HCT116 (cell line): ENCODE measurements at regions not wholly inside any gene's neighbourhood (a gene's known extent, or its start where the extent isn't known, plus 50 kb on each side); places are given as distances from the start of the nearest gene placed in this dataset.

ENCODE experiments used
- ATAC-seq: fragments of 200-7000 bp; cut with Tn5 transposase; 2 replicates; pipeline ENCODE4 v1.9.1; 2020; ENCODE audit warnings: mild to moderate bottlenecking, moderate library complexity
- BruUV-seq: library from RNA; stranded (reverse); fragments of 400-500 nt; replicated peaks from 2 replicates; lab custom pipeline; 2021; lab: Mats Ljungman, UMichigan
- CTCF ChIA-PET: fragments of 300-600 bp; sonication (Branson Sonifier 250); formaldehyde crosslinking; loops from one replicate; lab custom pipeline; 2021; ENCODE audit warnings: antibody characterized with exemption; lab: Charles Lee
- POLR2A ChIA-PET: fragments of 300-600, 350-600 bp; sonication (Branson Sonifier 250); formaldehyde crosslinking; loops from one replicate; lab custom pipeline; 2021; ENCODE audit warnings: antibody characterized with exemption; lab: Charles Lee
- RAD21 ChIA-PET, 2 experiments: fragments of 300-600 bp; sonication (Branson Sonifier 250); formaldehyde crosslinking; loops; one replicate each; lab custom pipeline; 2023; ENCODE audit warnings: low total read pairs in 2 of 2; ENCODE audit not compliant: uncharacterized antibody in 2 of 2, unreplicated experiment in 2 of 2, low non-redundant PET in 1 of 2; lab: Charles Lee
- DNase-seq: peaks from one replicate; pipeline ENCODE4 v3.0.0-alpha.2; 2010; ENCODE audit warnings: low read depth, low spot score
- H2AFZ ChIP-seq: fragments of 200-600 bp; shearing (Covaris generic), sonication (generic); 2 replicates; pipeline ENCODE4 v1.6.1; 2017; ENCODE audit warnings: low read depth, mixed run types, mixed read lengths, antibody characterized with exemption, low read length; ENCODE audit not compliant: poor library complexity, severe bottlenecking
- H3K27ac ChIP-seq: 2 replicates; pipeline ENCODE4 v1.5.1; 2012; ENCODE audit warnings: low read depth, low read length
- H3K27me3 ChIP-seq: fragments of 200-600 bp; sonication (generic); 2 replicates; pipeline ENCODE4 v1.6.1; 2016; ENCODE audit warnings: mixed run types, low read length, mixed read lengths; ENCODE audit not compliant: insufficient read depth
- H3K36me3 ChIP-seq, 2 experiments: fragments of 200-500 bp in 1 of 2; fragments of 200-600 bp in 1 of 2; sonication (Bioruptor generic) in 1 of 2; sonication (generic) in 1 of 2; 2 replicates each; pipeline versions ENCODE4 v1.5.1 to v1.6.1; 2014 to 2016; ENCODE audit warnings: low read length in 2 of 2, inconsistent platforms in 1 of 2, mixed read lengths in 1 of 2, mixed run types in 1 of 2; ENCODE audit not compliant: insufficient read depth in 2 of 2, control insufficient read depth in 1 of 2
- H3K4me1 ChIP-seq, 2 experiments: fragments of 200-600 bp in 1 of 2; sonication (generic) in 1 of 2; 2 replicates each; pipeline versions ENCODE4 v1.5.1 to v1.6.1; 2012 to 2017; ENCODE audit warnings: low read length in 2 of 2, inconsistent platforms in 1 of 2, mild to moderate bottlenecking in 1 of 2, mixed read lengths in 1 of 2, mixed run types in 1 of 2, moderate library complexity in 1 of 2; ENCODE audit not compliant: insufficient read depth in 2 of 2, control insufficient read depth in 1 of 2
- H3K4me2 ChIP-seq: fragments of 200-600 bp; sonication (generic); 2 replicates; pipeline ENCODE4 v1.6.1; 2017; ENCODE audit warnings: mixed run types, low read length, mixed read lengths
- H3K4me3 ChIP-seq, 2 experiments: fragments of 200-600 bp in 1 of 2; sonication (generic) in 1 of 2; replicated peaks in 1 of 2; 2 replicates each; pipeline ENCODE4 v1.5.1; 2011 to 2016; ENCODE audit warnings: low read length in 2 of 2, control low read depth in 1 of 2, low read depth in 1 of 2, mild to moderate bottlenecking in 1 of 2, mixed read lengths in 1 of 2, mixed run types in 1 of 2
- H3K79me2 ChIP-seq: fragments of 200-600 bp; sonication (generic); 2 replicates; pipeline ENCODE4 v1.6.1; 2017; ENCODE audit warnings: mild to moderate bottlenecking, mixed run types, low read length, moderate library complexity, mixed read lengths; ENCODE audit not compliant: insufficient read depth
- H3K9ac ChIP-seq: fragments of 200-600 bp; sonication (generic); 2 replicates; pipeline ENCODE4 v1.6.1; 2016; ENCODE audit warnings: low read length, mixed read lengths
- H3K9me2 ChIP-seq: fragments of 200-600 bp; sonication (generic), shearing (Covaris generic); 2 replicates; pipeline ENCODE4 v1.6.1; 2017; ENCODE audit warnings: mixed run types, mild to moderate bottlenecking, moderate library complexity; ENCODE audit not compliant: insufficient read depth
- H3K9me3 ChIP-seq, 2 experiments: fragments of 200-500 bp in 1 of 2; fragments of 200-600 bp in 1 of 2; sonication (Bioruptor generic) in 1 of 2; sonication (generic) in 1 of 2; 2 replicates each; pipeline ENCODE4 v1.6.1; 2014 to 2017; ENCODE audit warnings: low read length in 2 of 2, mixed read lengths in 2 of 2, inconsistent platforms in 1 of 2, low read depth in 1 of 2, mild to moderate bottlenecking in 1 of 2, mixed run types in 1 of 2, moderate library complexity in 1 of 2; ENCODE audit not compliant: control insufficient read depth in 1 of 2, insufficient read depth in 1 of 2
- H4K20me1 ChIP-seq: fragments of 200-600 bp; sonication (generic), shearing (Covaris generic); 2 replicates; pipeline ENCODE4 v1.6.1; 2017; ENCODE audit warnings: mixed run types, mild to moderate bottlenecking, moderate library complexity; ENCODE audit not compliant: insufficient read depth
- CEBPB ChIP-seq: IDR thresholded peaks from 2 replicates; pipeline ENCODE4 v1.6.1; 2012; ENCODE audit warnings: low read depth
- EGR1 ChIP-seq: IDR thresholded peaks from 2 replicates; pipeline ENCODE4 v1.6.1; 2012; ENCODE audit warnings: low read depth
- ELF1 ChIP-seq: IDR thresholded peaks from 2 replicates; pipeline ENCODE4 v1.6.1; 2012; ENCODE audit warnings: low read depth, borderline replicate concordance
- EZH2 ChIP-seq: fragments of 200-600 bp; sonication (generic); IDR thresholded peaks from 2 replicates; pipeline ENCODE4 v1.6.1; 2017; ENCODE audit warnings: antibody characterized with exemption, mixed run types
- FOSL1 ChIP-seq: IDR thresholded peaks from 2 replicates; pipeline ENCODE4 v1.6.1; 2012; ENCODE audit warnings: low read depth
- POLR2AphosphoS5 ChIP-seq: IDR thresholded peaks from 2 replicates; pipeline ENCODE4 v1.6.1; 2011; ENCODE audit warnings: mild to moderate bottlenecking, low read depth, low read length, moderate library complexity
- RAD21 ChIP-seq: IDR thresholded peaks from 2 replicates; pipeline ENCODE4 v1.6.1; 2012; ENCODE audit warnings: low read depth, mild to moderate bottlenecking
- SIN3A ChIP-seq: IDR thresholded peaks from 2 replicates; pipeline ENCODE4 v1.6.1; 2012; ENCODE audit warnings: low read depth
- SP1 ChIP-seq: IDR thresholded peaks from 2 replicates; pipeline ENCODE4 v1.6.1; 2012; ENCODE audit warnings: low read depth
- SRF ChIP-seq: IDR thresholded peaks from 2 replicates; pipeline ENCODE4 v1.6.1; 2012; ENCODE audit warnings: low read depth
- TCF7L2 ChIP-seq: IDR thresholded peaks from 2 replicates; pipeline ENCODE4 v1.7.0; 2011; ENCODE audit warnings: borderline replicate concordance, inconsistent platforms; ENCODE audit not compliant: insufficient read depth, insufficient read length; ENCODE audit errors: extremely low read depth
- YY1 ChIP-seq: IDR thresholded peaks from 2 replicates; pipeline ENCODE4 v1.6.1; 2011; ENCODE audit warnings: low read length, low read depth, moderate library complexity, mild to moderate bottlenecking; ENCODE audit not compliant: insufficient replicate concordance; ENCODE audit errors: extremely low read depth
- ZNF274 ChIP-seq: fragments of 200-500 bp; sonication (Bioruptor generic); IDR thresholded peaks from 2 replicates; pipeline ENCODE4 v1.6.1; 2014; ENCODE audit warnings: mild to moderate bottlenecking, low read depth, low read length, inconsistent platforms
- intact Hi-C: fragments of 100-400 bp; cut with micrococcal nuclease; formaldehyde crosslinking; loops from 2 replicates; pipeline ENCODE4 v1.10.0; 2022
- TF ChIP-seq, protein P1 (sequence below): IDR thresholded peaks from 2 replicates; pipeline ENCODE4 v1.6.1; 2012
- TF ChIP-seq, protein P2 (sequence below): IDR thresholded peaks from 2 replicates; pipeline ENCODE4 v1.6.1; 2011; ENCODE audit warnings: mild to moderate bottlenecking, low read length, moderate library complexity; ENCODE audit not compliant: insufficient replicate concordance; ENCODE audit errors: extremely low read depth
- TF ChIP-seq, protein P3 (sequence below): IDR thresholded peaks from 2 replicates; pipeline ENCODE4 v1.6.1; 2012
- TF ChIP-seq, protein P4 (sequence below): IDR thresholded peaks from 2 replicates; pipeline ENCODE4 v1.6.1; 2012; ENCODE audit warnings: low read depth

DNA sequence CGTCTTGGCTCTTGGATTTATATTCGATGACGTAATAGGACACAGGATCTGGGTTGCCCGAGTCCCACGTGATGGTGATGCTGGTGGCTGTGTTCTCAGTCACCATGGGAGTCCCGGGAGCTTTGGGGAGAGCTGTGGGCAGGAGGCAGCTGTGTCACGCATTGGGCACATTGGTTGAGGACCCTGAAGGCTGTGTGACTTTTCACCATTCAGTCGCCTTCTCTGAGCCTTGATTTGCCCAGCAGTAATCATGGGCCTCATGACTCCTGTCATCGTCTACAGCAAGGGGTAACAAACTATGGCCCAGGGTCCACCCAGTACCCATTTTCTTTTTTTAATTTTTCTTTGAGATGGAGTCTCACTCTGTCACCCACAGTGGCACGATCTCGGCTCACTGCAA is 96.3 kb downstream of the PTPRS start:
- H3K4me1 ChIP-seq, result no peaks in the 10 kb centered on the region
- BruUV-seq, result no TSS peak
- no peaks in the 10 kb centered on the region for H3K79me2 ChIP-seq
- no peaks in the 10 kb centered on the region; a peak in 1 of 4 replicates for H3K36me3 ChIP-seq
- H4K20me1 ChIP-seq, result no peaks in the 10 kb centered on the region
- no peak overlapping the region for H2AFZ ChIP-seq
- TF ChIP-seq ELF1 (no peak), POLR2AphosphoS5 (no peak), RAD21 (no peak), SIN3A (no peak), TCF7L2 (no peak), FOSL1 (no peak), SP1 (no peak), SRF (no peak), CEBPB (no peak), ZNF274 (no peak), EGR1 (no peak), YY1 (no peak), EZH2 (no peak)
- TF ChIP-seq, protein P1, sequence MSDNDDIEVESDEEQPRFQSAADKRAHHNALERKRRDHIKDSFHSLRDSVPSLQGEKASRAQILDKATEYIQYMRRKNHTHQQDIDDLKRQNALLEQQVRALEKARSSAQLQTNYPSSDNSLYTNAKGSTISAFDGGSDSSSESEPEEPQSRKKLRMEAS, result no peak
- TF ChIP-seq, protein P2, sequence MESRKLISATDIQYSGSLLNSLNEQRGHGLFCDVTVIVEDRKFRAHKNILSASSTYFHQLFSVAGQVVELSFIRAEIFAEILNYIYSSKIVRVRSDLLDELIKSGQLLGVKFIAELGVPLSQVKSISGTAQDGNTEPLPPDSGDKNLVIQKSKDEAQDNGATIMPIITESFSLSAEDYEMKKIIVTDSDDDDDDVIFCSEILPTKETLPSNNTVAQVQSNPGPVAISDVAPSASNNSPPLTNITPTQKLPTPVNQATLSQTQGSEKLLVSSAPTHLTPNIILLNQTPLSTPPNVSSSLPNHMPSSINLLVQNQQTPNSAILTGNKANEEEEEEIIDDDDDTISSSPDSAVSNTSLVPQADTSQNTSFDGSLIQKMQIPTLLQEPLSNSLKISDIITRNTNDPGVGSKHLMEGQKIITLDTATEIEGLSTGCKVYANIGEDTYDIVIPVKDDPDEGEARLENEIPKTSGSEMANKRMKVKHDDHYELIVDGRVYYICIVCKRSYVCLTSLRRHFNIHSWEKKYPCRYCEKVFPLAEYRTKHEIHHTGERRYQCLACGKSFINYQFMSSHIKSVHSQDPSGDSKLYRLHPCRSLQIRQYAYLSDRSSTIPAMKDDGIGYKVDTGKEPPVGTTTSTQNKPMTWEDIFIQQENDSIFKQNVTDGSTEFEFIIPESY, result no peak
- TF ChIP-seq, protein P3, sequence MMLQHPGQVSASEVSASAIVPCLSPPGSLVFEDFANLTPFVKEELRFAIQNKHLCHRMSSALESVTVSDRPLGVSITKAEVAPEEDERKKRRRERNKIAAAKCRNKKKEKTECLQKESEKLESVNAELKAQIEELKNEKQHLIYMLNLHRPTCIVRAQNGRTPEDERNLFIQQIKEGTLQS, result no peak
- TF ChIP-seq, protein P4, sequence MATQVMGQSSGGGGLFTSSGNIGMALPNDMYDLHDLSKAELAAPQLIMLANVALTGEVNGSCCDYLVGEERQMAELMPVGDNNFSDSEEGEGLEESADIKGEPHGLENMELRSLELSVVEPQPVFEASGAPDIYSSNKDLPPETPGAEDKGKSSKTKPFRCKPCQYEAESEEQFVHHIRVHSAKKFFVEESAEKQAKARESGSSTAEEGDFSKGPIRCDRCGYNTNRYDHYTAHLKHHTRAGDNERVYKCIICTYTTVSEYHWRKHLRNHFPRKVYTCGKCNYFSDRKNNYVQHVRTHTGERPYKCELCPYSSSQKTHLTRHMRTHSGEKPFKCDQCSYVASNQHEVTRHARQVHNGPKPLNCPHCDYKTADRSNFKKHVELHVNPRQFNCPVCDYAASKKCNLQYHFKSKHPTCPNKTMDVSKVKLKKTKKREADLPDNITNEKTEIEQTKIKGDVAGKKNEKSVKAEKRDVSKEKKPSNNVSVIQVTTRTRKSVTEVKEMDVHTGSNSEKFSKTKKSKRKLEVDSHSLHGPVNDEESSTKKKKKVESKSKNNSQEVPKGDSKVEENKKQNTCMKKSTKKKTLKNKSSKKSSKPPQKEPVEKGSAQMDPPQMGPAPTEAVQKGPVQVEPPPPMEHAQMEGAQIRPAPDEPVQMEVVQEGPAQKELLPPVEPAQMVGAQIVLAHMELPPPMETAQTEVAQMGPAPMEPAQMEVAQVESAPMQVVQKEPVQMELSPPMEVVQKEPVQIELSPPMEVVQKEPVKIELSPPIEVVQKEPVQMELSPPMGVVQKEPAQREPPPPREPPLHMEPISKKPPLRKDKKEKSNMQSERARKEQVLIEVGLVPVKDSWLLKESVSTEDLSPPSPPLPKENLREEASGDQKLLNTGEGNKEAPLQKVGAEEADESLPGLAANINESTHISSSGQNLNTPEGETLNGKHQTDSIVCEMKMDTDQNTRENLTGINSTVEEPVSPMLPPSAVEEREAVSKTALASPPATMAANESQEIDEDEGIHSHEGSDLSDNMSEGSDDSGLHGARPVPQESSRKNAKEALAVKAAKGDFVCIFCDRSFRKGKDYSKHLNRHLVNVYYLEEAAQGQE, result no peak
- no peaks in the 10 kb centered on the region for H3K27me3 ChIP-seq
- no peak for DNase-seq
- no peaks in the 10 kb centered on the region for H3K9me3 ChIP-seq
- RAD21 ChIA-PET, result no interaction called here
- intact Hi-C loops, result no loop called here
- no peak overlapping the region for H3K27ac ChIP-seq
- H3K9ac ChIP-seq, result no peak overlapping the region
- CTCF ChIA-PET, result no interaction called here
- no peaks in the 10 kb centered on the region for H3K9me2 ChIP-seq
- POLR2A ChIA-PET, result no interaction called here
- no peak for ATAC-seq
- no peak overlapping the region for H3K4me3 ChIP-seq
- H3K4me2 ChIP-seq, result no peak overlapping the region
